ENCODE measurements at regions not wholly inside any gene's neighbourhood (a gene's known extent, or its start where the extent isn't known, plus 50 kb on each side); places are given as distances from the start of the nearest gene placed in this dataset.

DNA sequence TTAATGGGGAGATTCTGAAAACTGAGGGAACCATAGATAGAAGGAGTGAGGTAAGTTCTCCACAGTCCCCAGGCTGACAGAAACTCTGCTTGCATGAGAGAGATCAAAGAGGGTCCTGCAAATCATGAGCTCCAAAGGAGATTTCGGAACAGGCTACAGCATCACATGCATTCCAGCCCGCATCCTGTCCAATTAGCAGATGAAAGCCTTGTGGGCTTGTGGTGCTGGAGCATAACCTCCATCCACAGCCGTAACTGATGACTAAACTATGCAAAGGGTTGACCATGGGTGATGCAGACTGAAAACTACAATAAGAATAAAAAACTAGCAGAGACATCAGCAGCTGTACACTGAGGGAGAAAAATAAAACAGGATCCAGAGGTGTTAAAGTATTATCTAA is 654.5 kb downstream of the TLL1 start:
- intact Hi-C loops (cut with micrococcal nuclease; ENCODE audit: unreplicated experiment), result no loop called here
- POLR2A ChIA-PET (ENCODE audit: low non-redundant PET), result no interaction called here

DNA sequence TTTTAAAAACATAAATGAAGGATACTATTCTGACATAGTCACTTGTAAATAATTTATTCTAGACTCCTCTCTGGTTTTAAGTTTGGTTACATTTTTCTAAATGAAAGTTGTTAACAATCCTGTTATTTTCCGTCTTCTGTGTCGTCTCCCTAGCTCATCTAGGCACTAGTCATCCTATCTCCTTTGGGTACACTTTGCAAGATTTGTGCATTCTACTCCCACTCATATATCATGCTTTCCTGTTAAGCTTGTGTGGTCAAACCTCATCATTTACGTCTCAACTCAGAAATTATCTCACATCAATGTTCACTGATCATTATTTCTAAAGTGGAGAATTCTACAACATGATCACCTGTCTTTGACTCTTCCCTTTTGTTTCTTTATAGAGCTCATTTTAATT is 658.7 kb downstream of the TLL1 start:
- TF ChIP-seq, protein P1, sequence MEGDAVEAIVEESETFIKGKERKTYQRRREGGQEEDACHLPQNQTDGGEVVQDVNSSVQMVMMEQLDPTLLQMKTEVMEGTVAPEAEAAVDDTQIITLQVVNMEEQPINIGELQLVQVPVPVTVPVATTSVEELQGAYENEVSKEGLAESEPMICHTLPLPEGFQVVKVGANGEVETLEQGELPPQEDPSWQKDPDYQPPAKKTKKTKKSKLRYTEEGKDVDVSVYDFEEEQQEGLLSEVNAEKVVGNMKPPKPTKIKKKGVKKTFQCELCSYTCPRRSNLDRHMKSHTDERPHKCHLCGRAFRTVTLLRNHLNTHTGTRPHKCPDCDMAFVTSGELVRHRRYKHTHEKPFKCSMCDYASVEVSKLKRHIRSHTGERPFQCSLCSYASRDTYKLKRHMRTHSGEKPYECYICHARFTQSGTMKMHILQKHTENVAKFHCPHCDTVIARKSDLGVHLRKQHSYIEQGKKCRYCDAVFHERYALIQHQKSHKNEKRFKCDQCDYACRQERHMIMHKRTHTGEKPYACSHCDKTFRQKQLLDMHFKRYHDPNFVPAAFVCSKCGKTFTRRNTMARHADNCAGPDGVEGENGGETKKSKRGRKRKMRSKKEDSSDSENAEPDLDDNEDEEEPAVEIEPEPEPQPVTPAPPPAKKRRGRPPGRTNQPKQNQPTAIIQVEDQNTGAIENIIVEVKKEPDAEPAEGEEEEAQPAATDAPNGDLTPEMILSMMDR (conservative IDR thresholded peaks at IDR 0.05; ENCODE audit: low read depth, low read length), result no peak
- no peak for TF ChIP-seq EZH2 (IDR thresholded peaks at IDR 0.05; ENCODE audit: borderline replicate concordance, low read depth, low read length, poor library complexity, severe bottlenecking)
- Histone ChIP-seq H3K36me3 (ENCODE audit: insufficient read depth, low read length, poor library complexity, severe bottlenecking) (no peaks in the 10 kb centered on the region), H3K9me3 (ENCODE audit: low read depth, low read length, poor library complexity, severe bottlenecking) (no peaks in the 10 kb centered on the region), H3K27me3 (replicated peaks; ENCODE audit: insufficient read depth, low read depth, low read length, poor library complexity) (no peaks in the 10 kb centered on the region), H3K27ac (ENCODE audit: low read depth, low read length, poor library complexity, severe bottlenecking) (no peak overlapping the region), H3K4me1 (ENCODE audit: insufficient read depth, low read length, poor library complexity, severe bottlenecking) (no peaks in the 10 kb centered on the region), H3K4me3 (ENCODE audit: low read depth, low read length, poor library complexity, severe bottlenecking) (no peak overlapping the region)
- ChIA-PET CTCF (no interaction called here), POLR2A (ENCODE audit: low non-redundant PET) (no interaction called here)
- no peak for DNase-seq (ENCODE audit: low spot score)
- no TSS peak for BruUV-seq (replicated peaks)
- intact Hi-C loops (cut with micrococcal nuclease; ENCODE audit: unreplicated experiment), result no loop called here

More for the DNA sequence above, 654.5 kb downstream of the TLL1 start:
- Histone ChIP-seq H3K9me3 (ENCODE audit: low read depth, low read length, poor library complexity, severe bottlenecking) (no peaks in the 10 kb centered on the region), H3K4me3 (ENCODE audit: low read depth, low read length, poor library complexity, severe bottlenecking) (no peak overlapping the region), H3K36me3 (ENCODE audit: insufficient read depth, low read length, poor library complexity, severe bottlenecking) (no peaks in the 10 kb centered on the region), H3K27ac (ENCODE audit: low read depth, low read length, poor library complexity, severe bottlenecking) (no peak overlapping the region), H3K27me3 (replicated peaks; ENCODE audit: insufficient read depth, low read depth, low read length, poor library complexity) (no peaks in the 10 kb centered on the region), H3K4me1 (ENCODE audit: insufficient read depth, low read length, poor library complexity, severe bottlenecking) (no peaks in the 10 kb centered on the region)
- CTCF ChIA-PET, result no interaction called here
- BruUV-seq (replicated peaks), result no TSS peak
- DNase-seq (ENCODE audit: low spot score), result no peak
- no peak for TF ChIP-seq EZH2 (IDR thresholded peaks at IDR 0.05; ENCODE audit: borderline replicate concordance, low read depth, low read length, poor library complexity, severe bottlenecking)
- TF ChIP-seq, protein P1 (conservative IDR thresholded peaks at IDR 0.05; ENCODE audit: low read depth, low read length), result no peak

DNA sequence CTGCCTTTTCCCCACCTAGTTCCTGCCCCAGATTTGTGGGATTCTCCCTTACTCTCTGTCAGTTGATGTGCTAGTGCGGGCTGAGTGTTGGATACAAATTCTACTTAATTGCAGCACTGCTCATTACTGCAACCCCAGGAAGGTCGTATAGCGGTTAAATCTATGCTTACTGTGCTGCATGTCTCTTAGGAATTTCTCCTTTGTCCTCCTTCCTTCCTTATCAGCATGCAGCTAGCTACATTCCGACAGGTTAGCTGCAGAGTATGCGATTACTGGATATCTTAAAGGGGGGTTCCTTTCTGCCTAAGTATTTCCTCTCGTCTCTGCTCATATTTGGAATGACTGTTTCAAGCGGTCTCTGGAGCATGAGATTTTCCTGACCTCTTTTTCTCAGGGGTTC is 662.8 kb downstream of the TLL1 start:
- intact Hi-C loops (cut with micrococcal nuclease; ENCODE audit: unreplicated experiment), result no loop called here
- Histone ChIP-seq H3K27ac (ENCODE audit: low read depth, low read length, poor library complexity, severe bottlenecking) (no peak overlapping the region), H3K4me1 (ENCODE audit: insufficient read depth, low read length, poor library complexity, severe bottlenecking) (no peaks in the 10 kb centered on the region), H3K36me3 (ENCODE audit: insufficient read depth, low read length, poor library complexity, severe bottlenecking) (no peaks in the 10 kb centered on the region), H3K27me3 (replicated peaks; ENCODE audit: insufficient read depth, low read depth, low read length, poor library complexity) (no peaks in the 10 kb centered on the region), H3K4me3 (ENCODE audit: low read depth, low read length, poor library complexity, severe bottlenecking) (no peak overlapping the region), H3K9me3 (ENCODE audit: low read depth, low read length, poor library complexity, severe bottlenecking) (no peaks in the 10 kb centered on the region)
- ChIA-PET CTCF (no interaction called here), POLR2A (ENCODE audit: low non-redundant PET) (no interaction called here)
- BruUV-seq (replicated peaks), result no TSS peak
- no peak for TF ChIP-seq EZH2 (IDR thresholded peaks at IDR 0.05; ENCODE audit: borderline replicate concordance, low read depth, low read length, poor library complexity, severe bottlenecking)
- TF ChIP-seq, protein P1 (conservative IDR thresholded peaks at IDR 0.05; ENCODE audit: low read depth, low read length), result no peak
- peak; percentile 1 for DNase-seq (ENCODE audit: low spot score)
